HepG2 (cell line): ENCODE measurements at regions not wholly inside any gene's neighbourhood (a gene's known extent, or its start where the extent isn't known, plus 50 kb on each side); places are given as distances from the start of the nearest gene placed in this dataset.

Experiments used
- ATAC-seq: fragments of 200-7000 bp; cut with Tn5 transposase; 3 replicates; pipeline ENCODE4 v1.9.1; 2020; ENCODE audit warnings: mild to moderate bottlenecking, moderate library complexity
- BruUV-seq: library from RNA; stranded (reverse); fragments of 400-500 nt; replicated peaks from 2 replicates; lab custom pipeline; 2021; lab: Mats Ljungman, UMichigan
- CTCF ChIA-PET: fragments of 300-600 bp; formaldehyde crosslinking; extraction: SDS; loops from one replicate; lab custom pipeline; 2021; ENCODE audit warnings: low total read pairs, inconsistent platforms, low intra/inter-chr PET ratio; lab: Yijun Ruan, JAX
- POLR2A ChIA-PET: fragments of 350-600 bp; sonication (Branson Sonifier 250); formaldehyde crosslinking; loops from one replicate; lab custom pipeline; 2020; ENCODE audit warnings: antibody characterized with exemption, inconsistent platforms; lab: Yijun Ruan, JAX
- DNase-seq: peaks from one replicate; pipeline ENCODE4 v3.0.0-alpha.2; 2015; ENCODE audit warnings: low spot score
- FAIRE-seq: peaks from 3 replicates; lab custom pipeline; 2011; peaks lifted over from hg19 to GRCh38; lab: Jason Lieb, UNC
- H2AFZ ChIP-seq: one replicate; pipeline ENCODE4 v1.6.1; 2011; ENCODE audit warnings: low read length, inconsistent platforms
- H3K27ac ChIP-seq: fragments of 300-600 bp; 3 replicates; pipeline ENCODE4 v1.8.0; 2011; ENCODE audit warnings: mixed run types, mild to moderate bottlenecking, mixed read lengths, low read length, inconsistent platforms; ENCODE audit not compliant: insufficient read depth; ENCODE audit errors: extremely low read length
- H3K27me3 ChIP-seq, 2 experiments: fragments of 200-600 bp in 1 of 2; 2 replicates in 1 of 2; 3 replicates in 1 of 2; pipeline versions ENCODE4 v1.6.0 to v1.8.0; 2011; ENCODE audit warnings: low read length in 2 of 2, mild to moderate bottlenecking in 2 of 2, moderate library complexity in 2 of 2, inconsistent platforms in 1 of 2; ENCODE audit not compliant: insufficient read depth in 2 of 2, control insufficient read depth in 1 of 2
- H3K36me3 ChIP-seq, 2 experiments: fragments of 200-600 bp in 1 of 2; replicated peaks in 1 of 2; 2 replicates in 1 of 2; 3 replicates in 1 of 2; pipeline versions ENCODE4 v1.5.1 to v1.8.0; 2011; ENCODE audit warnings: low read length in 2 of 2, inconsistent platforms in 1 of 2; ENCODE audit not compliant: insufficient read depth in 2 of 2, control insufficient read depth in 1 of 2
- H3K4me1 ChIP-seq: 2 replicates; pipeline ENCODE4 v1.5.1; 2012; ENCODE audit warnings: low read length, inconsistent platforms; ENCODE audit not compliant: insufficient read depth
- H3K4me2 ChIP-seq: 2 replicates; pipeline ENCODE4 v1.6.0; 2011; ENCODE audit warnings: low read depth, low read length, inconsistent platforms
- H3K4me3 ChIP-seq, 3 experiments: fragments of 200-600 bp in 1 of 3; sonication (generic), shearing (Covaris generic) in 1 of 3; replicated peaks in 1 of 3; 2 replicates each; pipeline ENCODE4 v1.5.1; 2011 to 2016; ENCODE audit warnings: low read length in 3 of 3, inconsistent platforms in 2 of 3, low read depth in 2 of 3, mild to moderate bottlenecking in 2 of 3, control low read depth in 1 of 3, mixed read lengths in 1 of 3; ENCODE audit not compliant: insufficient read depth in 1 of 3
- H3K79me2 ChIP-seq: one replicate; pipeline ENCODE4 v1.6.1; 2011; ENCODE audit warnings: low read length, inconsistent platforms; ENCODE audit not compliant: insufficient read depth
- H3K9ac ChIP-seq: 2 replicates; pipeline ENCODE4 v1.6.0; 2011; ENCODE audit warnings: mild to moderate bottlenecking, low read depth, low read length, inconsistent platforms; ENCODE audit not compliant: insufficient read depth
- H3K9me3 ChIP-seq: 2 replicates; pipeline ENCODE4 v1.5.1; 2012; ENCODE audit warnings: mild to moderate bottlenecking, low read length
- H4K20me1 ChIP-seq: 2 replicates; pipeline ENCODE4 v1.6.0; 2011; ENCODE audit warnings: inconsistent platforms, mild to moderate bottlenecking, low read length, moderate library complexity; ENCODE audit not compliant: insufficient read depth
- MAFF ChIP-seq: IDR thresholded peaks from 2 replicates; pipeline ENCODE4 v1.6.1; 2011; ENCODE audit warnings: low read depth, low read length, improper control_type of control experiment
- MAFK ChIP-seq, 2 experiments: IDR thresholded peaks in 1 of 2; conservative IDR thresholded peaks in 1 of 2; 2 replicates each; pipeline ENCODE4 v1.6.1; 2011; ENCODE audit warnings: improper control_type of control experiment in 2 of 2, low read length in 2 of 2
- ZBTB7B ChIP-seq: sonication (generic); formaldehyde crosslinking; IDR thresholded peaks from 2 replicates; pipeline ENCODE4 v1.4.0; 2020; ENCODE audit warnings: missing genetic modification reagents
- ZNF251 ChIP-seq: sonication (generic); formaldehyde crosslinking; IDR thresholded peaks from 2 replicates; pipeline ENCODE4 v1.9.0; 2021; ENCODE audit warnings: mild to moderate bottlenecking, missing genetic modification reagents
- ZNF616 ChIP-seq: sonication (generic); formaldehyde crosslinking; IDR thresholded peaks from 2 replicates; pipeline ENCODE4 v1.5.0; 2020; ENCODE audit warnings: low read depth, mild to moderate bottlenecking, missing genetic modification reagents
- ZNF816 ChIP-seq: sonication (generic); formaldehyde crosslinking; IDR thresholded peaks from 2 replicates; pipeline ENCODE4 v1.8.0; 2022; ENCODE audit warnings: missing genetic modification reagents, mild to moderate bottlenecking, borderline replicate concordance
- WGBS: methylation state at CpG from one replicate; pipeline ENCODE4 v1.1.6; 2017; ENCODE audit warnings: low lambda C conversion rate; 5-methylcytosine and 5-hydroxymethylcytosine counted together
- in situ Hi-C: cut with HindIII; loops from 2 replicates; pipeline ENCODE4 v1.10.0; 2017; ENCODE audit warnings: low pct_unique_long_range_greater_than_20kb; ENCODE audit not compliant: extremely low pct_ligation_motif_present
- intact Hi-C: fragments of 100-400 bp; cut with micrococcal nuclease; formaldehyde crosslinking; loops from one replicate; pipeline ENCODE4 v1.10.0; 2022; ENCODE audit not compliant: unreplicated experiment
- TF ChIP-seq, protein P1 (sequence below): sonication (generic); formaldehyde crosslinking; IDR thresholded peaks from 2 replicates; pipeline ENCODE4 v1.4.0; 2020; ENCODE audit warnings: mild to moderate bottlenecking, missing genetic modification reagents
- TF ChIP-seq, protein P2 (sequence below): sonication (generic); formaldehyde crosslinking; IDR thresholded peaks from 2 replicates; pipeline ENCODE4 v1.4.0; 2020; ENCODE audit warnings: missing genetic modification reagents, borderline replicate concordance
- TF ChIP-seq, protein P3 (sequence below): sonication (generic); formaldehyde crosslinking; IDR thresholded peaks from 2 replicates; pipeline ENCODE4 v1.5.0; 2020; ENCODE audit warnings: mild to moderate bottlenecking, missing genetic modification reagents, borderline replicate concordance

DNA sequence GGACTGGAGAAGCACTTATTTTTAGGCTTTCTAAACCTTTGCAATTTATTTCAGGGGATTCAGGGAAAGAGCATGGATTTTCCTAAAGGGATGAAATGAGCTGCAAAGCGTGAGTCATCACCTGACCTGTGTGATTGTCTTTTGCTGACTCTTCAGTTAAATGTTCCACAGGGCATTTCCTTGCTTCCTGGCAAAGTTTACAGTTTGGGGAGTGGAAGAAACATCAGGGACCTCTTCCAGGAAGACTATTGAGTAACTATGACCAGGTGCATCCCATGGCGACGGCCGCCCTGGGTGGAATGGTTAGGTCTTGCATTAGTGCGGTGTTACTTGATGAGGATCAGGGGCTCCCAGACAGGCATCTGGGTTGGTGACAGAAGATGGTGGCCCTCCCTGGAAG, 79.5 kb upstream of the SIPA1L2 start:
- Histone ChIP-seq H3K36me3 (no peaks in the 10 kb centered on the region), H3K9me3 (no peaks in the 10 kb centered on the region), H4K20me1 (no peaks in the 10 kb centered on the region), H3K79me2 (no peaks in the 10 kb centered on the region), H3K27me3 (no peaks in the 10 kb centered on the region), H3K9ac (no peak overlapping the region), H3K4me1 (no peaks in the 10 kb centered on the region), H3K27ac (no peak overlapping the region), H2AFZ (no peak overlapping the region), H3K4me2 (no peak overlapping the region), H3K4me3 (no peak overlapping the region)
- no TSS peak for BruUV-seq
- in situ Hi-C loops (no loop called here), intact Hi-C loops (no loop called here)
- WGBS = 49% methylated on average over 5 of the region's 5 CpGs
- ChIA-PET CTCF (no interaction called here), POLR2A (no interaction called here)
- DNase-seq (no peak), FAIRE-seq (no peak), ATAC-seq (no peak)
- peak; percentile 39; the same call in 1 of the 2 replicates for TF ChIP-seq MAFF
- TF ChIP-seq ZNF616 = no peak
- TF ChIP-seq MAFK (conservative IDR thresholded peaks at IDR 0.05 in 1 of 2, IDR thresholded peaks at IDR 0.05 in 1 of 2; ENCODE audit: low read length in 2 of 2) = peak; percentile 57; a peak in 3 of 4 replicates

DNA sequence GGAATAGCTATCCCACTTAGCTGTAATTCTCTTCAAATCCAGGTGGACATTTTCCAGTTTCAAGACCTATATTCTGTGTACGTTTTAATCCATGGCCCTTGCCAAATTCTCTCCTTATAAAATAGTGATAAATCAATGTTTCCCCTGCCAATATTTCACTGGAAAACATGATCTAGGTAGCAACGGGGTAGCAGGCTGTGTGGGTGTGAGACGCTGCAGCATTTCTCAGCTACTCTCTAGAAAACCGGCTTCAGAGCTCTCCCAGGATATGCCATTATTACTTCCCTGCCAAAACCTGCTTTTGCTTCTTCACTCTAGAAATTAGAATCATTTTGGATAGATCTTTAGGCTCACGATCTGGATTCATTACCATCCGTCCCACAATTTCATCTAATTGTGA, 82.1 kb upstream of the SIPA1L2 start:
- H2AFZ ChIP-seq = no peak overlapping the region
- H3K79me2 ChIP-seq = no peaks in the 10 kb centered on the region
- H3K4me3 ChIP-seq = no peak overlapping the region
- H3K4me1 ChIP-seq = no peaks in the 10 kb centered on the region
- H3K4me2 ChIP-seq = no peak overlapping the region
- ATAC-seq = no peak
- no peak for FAIRE-seq
- POLR2A ChIA-PET = no interaction called here
- no peaks in the 10 kb centered on the region for H3K27me3 ChIP-seq
- 5% methylated on average over 6 of the region's 6 CpGs for WGBS
- H3K9me3 ChIP-seq = no peaks in the 10 kb centered on the region
- in situ Hi-C loops (no loop called here), intact Hi-C loops (no loop called here)
- H3K9ac ChIP-seq = no peak overlapping the region
- CTCF ChIA-PET = no interaction called here
- no TSS peak for BruUV-seq
- H4K20me1 ChIP-seq = no peaks in the 10 kb centered on the region
- no peak overlapping the region for H3K27ac ChIP-seq
- no peaks in the 10 kb centered on the region for H3K36me3 ChIP-seq
- DNase-seq = no peak
- TF ChIP-seq ZBTB7B (CRISPR knock-in tag) (no peak), ZNF816 (no peak), ZNF251 (no peak)
- TF ChIP-seq, protein P1, sequence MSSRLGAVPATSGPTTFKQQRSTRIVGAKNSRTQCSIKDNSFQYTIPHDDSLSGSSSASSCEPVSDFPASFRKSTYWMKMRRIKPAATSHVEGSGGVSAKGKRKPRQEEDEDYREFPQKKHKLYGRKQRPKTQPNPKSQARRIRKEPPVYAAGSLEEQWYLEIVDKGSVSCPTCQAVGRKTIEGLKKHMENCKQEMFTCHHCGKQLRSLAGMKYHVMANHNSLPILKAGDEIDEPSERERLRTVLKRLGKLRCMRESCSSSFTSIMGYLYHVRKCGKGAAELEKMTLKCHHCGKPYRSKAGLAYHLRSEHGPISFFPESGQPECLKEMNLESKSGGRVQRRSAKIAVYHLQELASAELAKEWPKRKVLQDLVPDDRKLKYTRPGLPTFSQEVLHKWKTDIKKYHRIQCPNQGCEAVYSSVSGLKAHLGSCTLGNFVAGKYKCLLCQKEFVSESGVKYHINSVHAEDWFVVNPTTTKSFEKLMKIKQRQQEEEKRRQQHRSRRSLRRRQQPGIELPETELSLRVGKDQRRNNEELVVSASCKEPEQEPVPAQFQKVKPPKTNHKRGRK (CRISPR knock-in tag) = no peak
- TF ChIP-seq, protein P2, sequence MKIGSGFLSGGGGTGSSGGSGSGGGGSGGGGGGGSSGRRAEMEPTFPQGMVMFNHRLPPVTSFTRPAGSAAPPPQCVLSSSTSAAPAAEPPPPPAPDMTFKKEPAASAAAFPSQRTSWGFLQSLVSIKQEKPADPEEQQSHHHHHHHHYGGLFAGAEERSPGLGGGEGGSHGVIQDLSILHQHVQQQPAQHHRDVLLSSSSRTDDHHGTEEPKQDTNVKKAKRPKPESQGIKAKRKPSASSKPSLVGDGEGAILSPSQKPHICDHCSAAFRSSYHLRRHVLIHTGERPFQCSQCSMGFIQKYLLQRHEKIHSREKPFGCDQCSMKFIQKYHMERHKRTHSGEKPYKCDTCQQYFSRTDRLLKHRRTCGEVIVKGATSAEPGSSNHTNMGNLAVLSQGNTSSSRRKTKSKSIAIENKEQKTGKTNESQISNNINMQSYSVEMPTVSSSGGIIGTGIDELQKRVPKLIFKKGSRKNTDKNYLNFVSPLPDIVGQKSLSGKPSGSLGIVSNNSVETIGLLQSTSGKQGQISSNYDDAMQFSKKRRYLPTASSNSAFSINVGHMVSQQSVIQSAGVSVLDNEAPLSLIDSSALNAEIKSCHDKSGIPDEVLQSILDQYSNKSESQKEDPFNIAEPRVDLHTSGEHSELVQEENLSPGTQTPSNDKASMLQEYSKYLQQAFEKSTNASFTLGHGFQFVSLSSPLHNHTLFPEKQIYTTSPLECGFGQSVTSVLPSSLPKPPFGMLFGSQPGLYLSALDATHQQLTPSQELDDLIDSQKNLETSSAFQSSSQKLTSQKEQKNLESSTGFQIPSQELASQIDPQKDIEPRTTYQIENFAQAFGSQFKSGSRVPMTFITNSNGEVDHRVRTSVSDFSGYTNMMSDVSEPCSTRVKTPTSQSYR (CRISPR knock-in tag) = no peak
- TF ChIP-seq, protein P3, sequence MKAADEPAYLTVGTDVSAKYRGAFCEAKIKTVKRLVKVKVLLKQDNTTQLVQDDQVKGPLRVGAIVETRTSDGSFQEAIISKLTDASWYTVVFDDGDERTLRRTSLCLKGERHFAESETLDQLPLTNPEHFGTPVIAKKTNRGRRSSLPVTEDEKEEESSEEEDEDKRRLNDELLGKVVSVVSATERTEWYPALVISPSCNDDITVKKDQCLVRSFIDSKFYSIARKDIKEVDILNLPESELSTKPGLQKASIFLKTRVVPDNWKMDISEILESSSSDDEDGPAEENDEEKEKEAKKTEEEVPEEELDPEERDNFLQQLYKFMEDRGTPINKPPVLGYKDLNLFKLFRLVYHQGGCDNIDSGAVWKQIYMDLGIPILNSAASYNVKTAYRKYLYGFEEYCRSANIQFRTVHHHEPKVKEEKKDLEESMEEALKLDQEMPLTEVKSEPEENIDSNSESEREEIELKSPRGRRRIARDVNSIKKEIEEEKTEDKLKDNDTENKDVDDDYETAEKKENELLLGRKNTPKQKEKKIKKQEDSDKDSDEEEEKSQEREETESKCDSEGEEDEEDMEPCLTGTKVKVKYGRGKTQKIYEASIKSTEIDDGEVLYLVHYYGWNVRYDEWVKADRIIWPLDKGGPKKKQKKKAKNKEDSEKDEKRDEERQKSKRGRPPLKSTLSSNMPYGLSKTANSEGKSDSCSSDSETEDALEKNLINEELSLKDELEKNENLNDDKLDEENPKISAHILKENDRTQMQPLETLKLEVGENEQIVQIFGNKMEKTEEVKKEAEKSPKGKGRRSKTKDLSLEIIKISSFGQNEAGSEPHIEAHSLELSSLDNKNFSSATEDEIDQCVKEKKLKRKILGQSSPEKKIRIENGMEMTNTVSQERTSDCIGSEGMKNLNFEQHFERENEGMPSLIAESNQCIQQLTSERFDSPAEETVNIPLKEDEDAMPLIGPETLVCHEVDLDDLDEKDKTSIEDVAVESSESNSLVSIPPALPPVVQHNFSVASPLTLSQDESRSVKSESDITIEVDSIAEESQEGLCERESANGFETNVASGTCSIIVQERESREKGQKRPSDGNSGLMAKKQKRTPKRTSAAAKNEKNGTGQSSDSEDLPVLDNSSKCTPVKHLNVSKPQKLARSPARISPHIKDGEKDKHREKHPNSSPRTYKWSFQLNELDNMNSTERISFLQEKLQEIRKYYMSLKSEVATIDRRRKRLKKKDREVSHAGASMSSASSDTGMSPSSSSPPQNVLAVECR (CRISPR knock-in tag) = no peak
